SK-N-SH (cell line): ENCODE measurements at regions not wholly inside any gene's neighbourhood (a gene's known extent, or its start where the extent isn't known, plus 50 kb on each side); places are given as distances from the start of the nearest gene placed in this dataset.

Source experiments
- CTCF ChIA-PET: fragments of 300-600, 350-600 bp; formaldehyde crosslinking; extraction: SDS; loops from one replicate; lab custom pipeline; 2021; lab: Yijun Ruan, JAX
- POLR2A ChIA-PET: fragments of 350-600 bp; sonication (Branson Sonifier 250); formaldehyde crosslinking; extraction: SDS; loops from one replicate; lab custom pipeline; 2020; ENCODE audit warnings: antibody characterized with exemption, inconsistent platforms; lab: Yijun Ruan, JAX
- DNase-seq: peaks from one replicate; pipeline ENCODE4 v3.0.0; 2012
- H2AFZ ChIP-seq: fragments of 200-600 bp; sonication (generic); 2 replicates; pipeline ENCODE4 v1.8.1; 2016; ENCODE audit warnings: antibody characterized with exemption, mild to moderate bottlenecking, low read depth
- H3F3A ChIP-seq: fragments of 200-600 bp; sonication (generic); replicated peaks from 2 replicates; pipeline ENCODE3; 2016; ENCODE audit warnings: antibody characterized with exemption, mild to moderate bottlenecking; ENCODE audit not compliant: insufficient read depth
- H3K27ac ChIP-seq, 2 experiments: fragments of 200-500 bp in 1 of 2; fragments of 200-600 bp in 1 of 2; sonication (Bioruptor generic) in 1 of 2; sonication (generic), shearing (Covaris generic) in 1 of 2; 2 replicates each; pipeline versions ENCODE4 v1.5.1 to v1.6.1; 2014 to 2016; ENCODE audit warnings: low read depth in 2 of 2, inconsistent platforms in 1 of 2, low read length in 1 of 2, mild to moderate bottlenecking in 1 of 2, mixed read lengths in 1 of 2
- H3K27me3 ChIP-seq: fragments of 200-600 bp; sonication (generic), shearing (Covaris generic); 2 replicates; pipeline ENCODE4 v1.6.1; 2016; ENCODE audit warnings: mixed run types; ENCODE audit not compliant: insufficient read depth
- H3K36me3 ChIP-seq, 2 experiments: fragments of 200-500 bp in 1 of 2; fragments of 200-600 bp in 1 of 2; sonication (Bioruptor generic) in 1 of 2; sonication (generic) in 1 of 2; replicated peaks in 1 of 2; 2 replicates each; pipeline versions ENCODE3 to v1.5.1; 2014 to 2016; ENCODE audit warnings: low read length in 1 of 2, mild to moderate bottlenecking in 1 of 2; ENCODE audit not compliant: insufficient read depth in 2 of 2, control insufficient read depth in 1 of 2
- H3K4me1 ChIP-seq, 2 experiments: fragments of 200-500 bp in 1 of 2; fragments of 200-600 bp in 1 of 2; sonication (Bioruptor generic) in 1 of 2; sonication (generic), shearing (Covaris generic) in 1 of 2; 2 replicates each; pipeline versions ENCODE4 v1.5.1 to v1.6.1; 2014 to 2016; ENCODE audit warnings: low read depth in 1 of 2, low read length in 1 of 2, mixed run types in 1 of 2; ENCODE audit not compliant: insufficient read depth in 2 of 2, control insufficient read depth in 1 of 2
- H3K4me2 ChIP-seq: fragments of 200-600 bp; sonication (generic), shearing (Covaris generic); 2 replicates; pipeline ENCODE4 v1.6.1; 2017; ENCODE audit warnings: mixed run types
- H3K4me3 ChIP-seq, 2 experiments: fragments of 200-500 bp in 1 of 2; fragments of 200-600 bp in 1 of 2; sonication (Bioruptor generic) in 1 of 2; sonication (generic), shearing (Covaris generic) in 1 of 2; 2 replicates each; pipeline versions ENCODE4 v1.5.1 to v1.8.1; 2014 to 2016; ENCODE audit warnings: low read depth in 2 of 2, inconsistent platforms in 1 of 2, low read length in 1 of 2, mild to moderate bottlenecking in 1 of 2, mixed read lengths in 1 of 2, moderate library complexity in 1 of 2
- H3K79me2 ChIP-seq: fragments of 200-600 bp; sonication (generic); 2 replicates; pipeline ENCODE4 v1.8.1; 2017; ENCODE audit warnings: mild to moderate bottlenecking; ENCODE audit not compliant: insufficient read depth
- H3K9ac ChIP-seq: fragments of 200-600 bp; sonication (generic); 2 replicates; pipeline ENCODE4 v1.6.1; 2017; ENCODE audit warnings: mixed run types
- H3K9me2 ChIP-seq: fragments of 200-600 bp; sonication (generic); 2 replicates; pipeline ENCODE4 v1.6.1; 2017; ENCODE audit warnings: mixed run types
- H3K9me3 ChIP-seq: fragments of 200-600 bp; sonication (generic); 2 replicates; pipeline ENCODE4 v1.6.1; 2017; ENCODE audit warnings: mixed run types, mild to moderate bottlenecking, moderate library complexity
- H4K20me1 ChIP-seq: fragments of 200-600 bp; sonication (generic); 2 replicates; pipeline ENCODE4 v1.6.1; 2017; ENCODE audit warnings: mild to moderate bottlenecking, mixed run types; ENCODE audit not compliant: insufficient read depth
- CHD2 ChIP-seq: fragments of 150-350 bp; IDR thresholded peaks from 2 replicates; pipeline ENCODE4 v1.6.1; 2018; ENCODE audit warnings: low read length; ENCODE audit not compliant: partially characterized antibody
- EP300 ChIP-seq, 2 experiments: IDR thresholded peaks; 2 replicates each; pipeline versions ENCODE4 v1.4.0 to v1.6.1; 2012; ENCODE audit warnings: borderline replicate concordance in 1 of 2, low read depth in 1 of 2, low read length in 1 of 2
- EZH2phosphoT487 ChIP-seq: fragments of 200-600 bp; sonication (generic); IDR thresholded peaks from 2 replicates; pipeline ENCODE4 v1.6.1; 2017; ENCODE audit warnings: low read depth, mixed run types, mild to moderate bottlenecking, antibody characterized with exemption, moderate library complexity, borderline replicate concordance
- GABPA ChIP-seq: IDR thresholded peaks from 2 replicates; pipeline ENCODE4 v1.4.0; 2012; ENCODE audit warnings: low read depth, mild to moderate bottlenecking
- MEF2A ChIP-seq: IDR thresholded peaks from 2 replicates; pipeline ENCODE4 v1.4.0; 2012; ENCODE audit warnings: low read depth, borderline replicate concordance
- POLR2AphosphoS5 ChIP-seq: IDR thresholded peaks from 2 replicates; pipeline ENCODE4 v1.6.1; 2012; ENCODE audit warnings: low read depth, low read length
- TCF12 ChIP-seq: IDR thresholded peaks from 2 replicates; pipeline ENCODE4 v1.4.0; 2012
- WGBS: methylation state at CpG from one replicate; pipeline ENCODE4 v1.1.6; 2017; ENCODE audit warnings: low lambda C conversion rate; 5-methylcytosine and 5-hydroxymethylcytosine counted together
- TF ChIP-seq, protein P1 (sequence below): IDR thresholded peaks from 2 replicates; pipeline ENCODE4 v1.6.1; 2012; ENCODE audit warnings: mild to moderate bottlenecking, low read depth, low read length, moderate library complexity
- TF ChIP-seq, protein P2 (sequence below): fragments of 150-350 bp; IDR thresholded peaks from 2 replicates; pipeline ENCODE4 v1.6.1; 2016; ENCODE audit warnings: mild to moderate bottlenecking, low read depth, low read length

DNA sequence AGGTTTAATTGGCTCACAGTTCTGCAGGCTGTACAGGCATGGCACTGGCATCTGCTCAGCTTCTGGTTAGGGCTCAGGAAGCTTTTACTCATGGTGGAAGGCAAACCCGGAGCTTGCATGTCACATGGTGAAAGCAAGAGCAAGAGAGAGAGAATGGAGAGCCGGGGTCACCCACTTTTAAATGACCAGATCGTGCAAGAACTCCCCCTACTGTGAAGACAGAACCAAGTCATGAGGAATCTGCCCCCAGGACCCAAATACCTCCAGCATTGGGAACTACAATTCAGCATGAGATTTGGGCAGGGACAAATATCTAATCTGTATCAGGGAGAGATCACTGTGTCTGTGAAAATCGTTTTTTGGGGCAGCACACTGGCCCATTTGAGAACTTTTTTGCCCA, 110.0 kb upstream of the MYO3A start:
- Histone ChIP-seq H3K9me2 (no peaks in the 10 kb centered on the region), H3K4me1 (no peaks in the 10 kb centered on the region), H3K36me3 (no peaks in the 10 kb centered on the region), H3K9me3 (no peaks in the 10 kb centered on the region), H3K9ac (no peak overlapping the region), H3F3A (no peaks in the 10 kb centered on the region), H3K79me2 (no peaks in the 10 kb centered on the region), H4K20me1 (no peaks in the 10 kb centered on the region), H3K27me3 (no peaks in the 10 kb centered on the region), H3K27ac (no peak overlapping the region), H3K4me2 (no peak overlapping the region), H3K4me3 (no peak overlapping the region), H2AFZ (no peak overlapping the region)
- ChIA-PET POLR2A (no interaction called here), CTCF (no interaction called here)
- 25% methylated on average over 4 of the region's 4 CpGs for WGBS
- TF ChIP-seq EZH2phosphoT487 (no peak), POLR2AphosphoS5 (no peak), GABPA (no peak), EP300 (IDR thresholded peaks at IDR 0.05; ENCODE audit: borderline replicate concordance in 1 of 2, low read depth in 1 of 2, low read length in 1 of 2) (no peak)
- TF ChIP-seq, protein P1, sequence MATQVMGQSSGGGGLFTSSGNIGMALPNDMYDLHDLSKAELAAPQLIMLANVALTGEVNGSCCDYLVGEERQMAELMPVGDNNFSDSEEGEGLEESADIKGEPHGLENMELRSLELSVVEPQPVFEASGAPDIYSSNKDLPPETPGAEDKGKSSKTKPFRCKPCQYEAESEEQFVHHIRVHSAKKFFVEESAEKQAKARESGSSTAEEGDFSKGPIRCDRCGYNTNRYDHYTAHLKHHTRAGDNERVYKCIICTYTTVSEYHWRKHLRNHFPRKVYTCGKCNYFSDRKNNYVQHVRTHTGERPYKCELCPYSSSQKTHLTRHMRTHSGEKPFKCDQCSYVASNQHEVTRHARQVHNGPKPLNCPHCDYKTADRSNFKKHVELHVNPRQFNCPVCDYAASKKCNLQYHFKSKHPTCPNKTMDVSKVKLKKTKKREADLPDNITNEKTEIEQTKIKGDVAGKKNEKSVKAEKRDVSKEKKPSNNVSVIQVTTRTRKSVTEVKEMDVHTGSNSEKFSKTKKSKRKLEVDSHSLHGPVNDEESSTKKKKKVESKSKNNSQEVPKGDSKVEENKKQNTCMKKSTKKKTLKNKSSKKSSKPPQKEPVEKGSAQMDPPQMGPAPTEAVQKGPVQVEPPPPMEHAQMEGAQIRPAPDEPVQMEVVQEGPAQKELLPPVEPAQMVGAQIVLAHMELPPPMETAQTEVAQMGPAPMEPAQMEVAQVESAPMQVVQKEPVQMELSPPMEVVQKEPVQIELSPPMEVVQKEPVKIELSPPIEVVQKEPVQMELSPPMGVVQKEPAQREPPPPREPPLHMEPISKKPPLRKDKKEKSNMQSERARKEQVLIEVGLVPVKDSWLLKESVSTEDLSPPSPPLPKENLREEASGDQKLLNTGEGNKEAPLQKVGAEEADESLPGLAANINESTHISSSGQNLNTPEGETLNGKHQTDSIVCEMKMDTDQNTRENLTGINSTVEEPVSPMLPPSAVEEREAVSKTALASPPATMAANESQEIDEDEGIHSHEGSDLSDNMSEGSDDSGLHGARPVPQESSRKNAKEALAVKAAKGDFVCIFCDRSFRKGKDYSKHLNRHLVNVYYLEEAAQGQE, result no peak
- DNase-seq, result no peak

DNA sequence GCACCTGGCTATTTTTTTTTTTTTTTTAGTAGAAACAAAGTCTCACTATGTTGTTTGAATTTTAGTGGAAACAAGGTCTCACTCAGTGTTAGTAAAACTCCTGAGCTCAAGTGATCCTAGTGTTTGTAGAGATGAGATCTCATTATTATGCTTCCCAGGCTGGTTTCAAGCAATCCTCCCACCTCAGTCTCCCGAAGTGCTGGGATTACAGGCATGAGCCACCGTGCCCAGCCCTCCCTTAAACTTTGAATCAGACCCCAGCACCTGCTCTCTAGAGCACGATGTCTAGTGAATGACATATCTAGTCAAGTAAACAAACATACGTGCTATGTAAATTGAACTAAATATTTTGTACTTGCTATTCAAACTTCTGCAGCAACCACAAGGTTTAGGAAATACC, 105.6 kb upstream of the MYO3A start:
- POLR2A ChIA-PET, result no interaction called here
- DNase-seq, result no peak

More for the DNA sequence above, 105.6 kb upstream of the MYO3A start:
- Histone ChIP-seq H3F3A (no peaks in the 10 kb centered on the region), H4K20me1 (no peaks in the 10 kb centered on the region), H3K36me3 (no peaks in the 10 kb centered on the region), H3K4me1 (no peaks in the 10 kb centered on the region), H2AFZ (no peak overlapping the region), H3K79me2 (no peaks in the 10 kb centered on the region), H3K9ac (no peak overlapping the region), H3K9me2 (no peaks in the 10 kb centered on the region), H3K4me3 (no peak overlapping the region), H3K27me3 (no peaks in the 10 kb centered on the region), H3K27ac (no peak overlapping the region), H3K4me2 (no peak overlapping the region), H3K9me3 (no peaks in the 10 kb centered on the region)
- TF ChIP-seq, protein P2, sequence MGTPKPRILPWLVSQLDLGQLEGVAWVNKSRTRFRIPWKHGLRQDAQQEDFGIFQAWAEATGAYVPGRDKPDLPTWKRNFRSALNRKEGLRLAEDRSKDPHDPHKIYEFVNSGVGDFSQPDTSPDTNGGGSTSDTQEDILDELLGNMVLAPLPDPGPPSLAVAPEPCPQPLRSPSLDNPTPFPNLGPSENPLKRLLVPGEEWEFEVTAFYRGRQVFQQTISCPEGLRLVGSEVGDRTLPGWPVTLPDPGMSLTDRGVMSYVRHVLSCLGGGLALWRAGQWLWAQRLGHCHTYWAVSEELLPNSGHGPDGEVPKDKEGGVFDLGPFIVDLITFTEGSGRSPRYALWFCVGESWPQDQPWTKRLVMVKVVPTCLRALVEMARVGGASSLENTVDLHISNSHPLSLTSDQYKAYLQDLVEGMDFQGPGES, result no peak
- TF ChIP-seq MEF2A (no peak), EZH2phosphoT487 (no peak), TCF12 (no peak), CHD2 (no peak)
- CTCF ChIA-PET, result interaction anchor here (1.4 kb wide), 1 partner anchor 47 kb away, joined by 4 read pairs; no protein-coding TSS in a partner anchor
- 44% methylated on average over 4 of the region's 4 CpGs for WGBS
